Esophagus squamous epithelium (tissue), 4 donors: ENCODE measurements at regions not wholly inside any gene's neighbourhood (a gene's known extent, or its start where the extent isn't known, plus 50 kb on each side); places are given as distances from the start of the nearest gene placed in this dataset.

Experiments
- CTCF ChIP-seq, 6 experiments: fragments of 450-650 bp in 4 of 6; fragments of 200-600 bp in 2 of 6; sonication (generic) in 2 of 6; IDR thresholded peaks; one replicate each; pipeline ENCODE4 v1.5.1; 2016 to 2019; ENCODE audit warnings: antibody characterized with exemption in 6 of 6, mild to moderate bottlenecking in 4 of 6, moderate library complexity in 4 of 6
- POLR2A ChIP-seq, 4 donors: fragments of 450-650 bp; IDR thresholded peaks; one replicate each; pipeline ENCODE4 v1.6.1; 2017; ENCODE audit warnings: antibody characterized with exemption in 4 of 4, mild to moderate bottlenecking in 4 of 4, moderate library complexity in 3 of 4

DNA sequence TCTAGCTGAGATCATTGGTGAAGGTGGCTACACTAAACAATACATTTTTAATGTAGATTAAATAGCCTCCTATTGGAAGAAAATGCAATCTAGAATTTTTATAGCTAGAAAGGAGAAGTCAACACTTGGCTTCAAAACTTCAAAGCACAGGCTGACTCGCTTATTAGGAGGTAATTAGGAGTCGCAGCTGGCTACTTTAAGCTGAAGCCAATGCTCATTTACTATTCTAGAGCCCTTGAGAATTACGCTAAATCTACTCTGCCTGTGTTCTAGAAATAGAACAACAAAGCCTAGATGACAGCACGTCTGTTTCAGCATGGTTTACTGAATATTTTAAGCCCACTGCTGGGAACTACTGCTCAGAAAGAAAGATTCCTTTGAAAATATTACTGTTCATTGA is 101.6 kb upstream of the EEPD1 start:
- no peak for TF ChIP-seq CTCF (IDR thresholded peaks at IDR 0.05)
- no peak for TF ChIP-seq POLR2A (IDR thresholded peaks at IDR 0.05)
